COR-L47 (cell line): ENCODE measurements at regions not wholly inside any gene's neighbourhood (a gene's known extent, or its start where the extent isn't known, plus 50 kb on each side); places are given as distances from the start of the nearest gene placed in this dataset.

ENCODE experiments used
- DNase-seq: peaks from one replicate; lab custom pipeline; 2025; lab: John Stamatoyannopoulos, UW

GRCh38 chr11:128365044-128365443, 222.3 kb downstream of the ETS1 start:
- DNase-seq: no peak

GRCh38 chr11:128361451-128362020, 225.8 kb downstream of the ETS1 start:
- no peak for DNase-seq

GRCh38 chr11:128359515-128359914, 227.8 kb downstream of the ETS1 start:
- no peak for DNase-seq

- no peak for DNase-seq
Measured at GRCh38 chr11:128357073-128357472, 230.3 kb downstream of the ETS1 start.

- no peak for DNase-seq
Measured at GRCh38 chr11:128355558-128355957, 231.8 kb downstream of the ETS1 start.

- no peak for DNase-seq
Measured at GRCh38 chr11:128354476-128354875, 232.9 kb downstream of the ETS1 start.

- no peak for DNase-seq
Measured at GRCh38 chr11:128351168-128351567, 236.2 kb downstream of the ETS1 start.

- no peak for DNase-seq
Measured at GRCh38 chr11:128349650-128350299, 237.6 kb downstream of the ETS1 start.

- no peak for DNase-seq
Measured at GRCh38 chr11:128346804-128347203, 240.6 kb downstream of the ETS1 start.

GRCh38 chr11:128345316-128345715, 242.0 kb downstream of the ETS1 start:
- DNase-seq: no peak

- DNase-seq: no peak
Measured at GRCh38 chr11:128343870-128344269, 243.5 kb downstream of the ETS1 start.

GRCh38 chr11:128343135-128343514, 244.2 kb downstream of the ETS1 start:
- DNase-seq: no peak

GRCh38 chr11:128342511-128343134, 244.7 kb downstream of the ETS1 start:
- peak; percentile 82 for DNase-seq

- no peak for DNase-seq
Measured at GRCh38 chr11:128341280-128342248, 245.8 kb downstream of the ETS1 start.

GRCh38 chr11:128339792-128340191, 247.6 kb downstream of the ETS1 start:
- no peak for DNase-seq

- no peak for DNase-seq
Measured at GRCh38 chr11:128338811-128339210, 248.5 kb downstream of the ETS1 start.

GRCh38 chr11:128336203-128336602, 251.2 kb downstream of the ETS1 start:
- DNase-seq: no peak

- no peak for DNase-seq
Measured at GRCh38 chr11:128335729-128336128, 251.6 kb downstream of the ETS1 start.

GRCh38 chr11:128334311-128335044, 252.9 kb downstream of the ETS1 start:
- no peak for DNase-seq

- no peak for DNase-seq
Measured at GRCh38 chr11:128331317-128331716, 256.0 kb downstream of the ETS1 start.

- DNase-seq: no peak
Measured at GRCh38 chr11:128330203-128330602, 257.2 kb downstream of the ETS1 start.
